Esophagus muscularis mucosa (tissue), 4 donors: ENCODE measurements at regions not wholly inside any gene's neighbourhood (a gene's known extent, or its start where the extent isn't known, plus 50 kb on each side); places are given as distances from the start of the nearest gene placed in this dataset.

Experiments
- CTCF ChIP-seq, 3 experiments: fragments of 200-600 bp in 2 of 3; fragments of 450-650 bp in 1 of 3; sonication (generic) in 2 of 3; IDR thresholded peaks; one replicate each; pipeline ENCODE4 v1.5.1; 2017 to 2019; ENCODE audit warnings: antibody characterized with exemption in 3 of 3, mild to moderate bottlenecking in 2 of 3, moderate library complexity in 1 of 3
- EP300 ChIP-seq: sonication (generic); formaldehyde crosslinking; IDR thresholded peaks from one replicate; pipeline ENCODE4 v1.6.1; 2017; ENCODE audit warnings: antibody characterized with exemption
- POLR2A ChIP-seq: fragments of 450-650 bp; IDR thresholded peaks from one replicate; pipeline ENCODE4 v1.6.1; 2017; ENCODE audit warnings: antibody characterized with exemption, moderate library complexity, mild to moderate bottlenecking, low read depth
- POLR2AphosphoS5 ChIP-seq, 2 donors: sonication (generic); formaldehyde crosslinking; IDR thresholded peaks; one replicate each; pipeline ENCODE4 v1.6.1; 2017; ENCODE audit warnings: antibody characterized with exemption in 2 of 2

- no peak for TF ChIP-seq CTCF (IDR thresholded peaks at IDR 0.05)
- no peak for TF ChIP-seq POLR2AphosphoS5 (IDR thresholded peaks at IDR 0.05)
- TF ChIP-seq POLR2A, result no peak
- TF ChIP-seq EP300, result no peak
Observed at GRCh38 chr4:43343298-43343697, 450.8 kb downstream of the GRXCR1 start.
